ENCODE measurements at regions not wholly inside any gene's neighbourhood (a gene's known extent, or its start where the extent isn't known, plus 50 kb on each side); places are given as distances from the start of the nearest gene placed in this dataset.

- H3K27ac ChIP-seq: no peak overlapping the region
- peaks cover 12 to 77% (median 53%) of the 10 kb centered on the region in 4 donors for H3K9me3 ChIP-seq
Measured at GRCh38 chr14:101207041-101207440, 303.5 kb upstream of the RTL1 start.

GRCh38 chr14:101207897-101208296 lies 304.4 kb upstream of the RTL1 start:
- no peak for TF ChIP-seq POLR2A (IDR thresholded peaks at IDR 0.05)
- TF ChIP-seq POLR2AphosphoS5 (IDR thresholded peaks at IDR 0.05): no peak
- TF ChIP-seq CTCF (IDR thresholded peaks at IDR 0.05): no peak
- no peak for TF ChIP-seq EP300 (IDR thresholded peaks at IDR 0.05)
- intact Hi-C loops (cut with DNase I; ENCODE audit: low total_unique reads): no loop called here
- H3K4me1 ChIP-seq: no peaks in the 10 kb centered on the region
- DNase-seq: no peak
- peaks cover 12 to 82% (median 52%) of the 10 kb centered on the region in 4 donors for H3K9me3 ChIP-seq
- H3K36me3 ChIP-seq: no peaks in the 10 kb centered on the region
- H3K27me3 ChIP-seq: no peaks in the 10 kb centered on the region
- H3K4me3 ChIP-seq: no peak overlapping the region
- 33 to 57% (median 38%) methylated on average over 1 of the region's 1 CpG for WGBS, 5 donors
- H3K27ac ChIP-seq: no peak overlapping the region

More at GRCh38 chr14:101207041-101207440, 303.5 kb upstream of the RTL1 start:
- no peaks in the 10 kb centered on the region for H3K36me3 ChIP-seq
- H3K4me1 ChIP-seq: no peaks in the 10 kb centered on the region
- TF ChIP-seq CTCF (IDR thresholded peaks at IDR 0.05) (no peak), POLR2AphosphoS5 (IDR thresholded peaks at IDR 0.05) (no peak), POLR2A (IDR thresholded peaks at IDR 0.05) (no peak), EP300 (IDR thresholded peaks at IDR 0.05) (no peak)
- DNase-seq: no peak
- H3K27me3 ChIP-seq: no peaks in the 10 kb centered on the region
- intact Hi-C loops (cut with DNase I; ENCODE audit: low total_unique reads): no loop called here
- no peak overlapping the region for H3K4me3 ChIP-seq
- 76 to 96% (median 94%) methylated on average over 2 of the region's 2 CpGs for WGBS, 5 donors

GRCh38 chr14:101209594-101209993 lies 306.1 kb upstream of the RTL1 start:
- DNase-seq: no peak
- TF ChIP-seq POLR2AphosphoS5 (IDR thresholded peaks at IDR 0.05): no peak
- no peak for TF ChIP-seq POLR2A (IDR thresholded peaks at IDR 0.05)
- no peak for TF ChIP-seq EP300 (IDR thresholded peaks at IDR 0.05)
- Histone ChIP-seq H3K27ac (no peak overlapping the region), H3K4me1 (no peaks in the 10 kb centered on the region), H3K27me3 (no peaks in the 10 kb centered on the region), H3K9me3 (peaks cover 12 to 82% (median 51%) of the 10 kb centered on the region in 4 donors), H3K36me3 (no peaks in the 10 kb centered on the region), H3K4me3 (no peak overlapping the region)
- WGBS, 5 donors: 75 to 89% (median 82%) methylated on average over 2 of the region's 2 CpGs
- intact Hi-C loops (cut with DNase I; ENCODE audit: low total_unique reads): no loop called here

GRCh38 chr14:101215266-101215665 lies 311.7 kb upstream of the RTL1 start:
- H3K27me3 ChIP-seq: peaks cover 0 to 4% (median 0%) of the 10 kb centered on the region in 3 donors
- H3K36me3 ChIP-seq: no peaks in the 10 kb centered on the region
- H3K4me3 ChIP-seq: no peak overlapping the region
- no peak for DNase-seq
- TF ChIP-seq POLR2AphosphoS5 (IDR thresholded peaks at IDR 0.05): no peak
- TF ChIP-seq EP300 (IDR thresholded peaks at IDR 0.05): no peak
- TF ChIP-seq POLR2A (IDR thresholded peaks at IDR 0.05): no peak
- TF ChIP-seq CTCF (IDR thresholded peaks at IDR 0.05): no peak
- peaks cover 0 to 35% (median 18%) of the 10 kb centered on the region in 4 donors for H3K9me3 ChIP-seq
- no peak overlapping the region for H3K27ac ChIP-seq
- no peaks in the 10 kb centered on the region for H3K4me1 ChIP-seq
- 82 to 89% (median 87%) methylated on average over 5 of the region's 5 CpGs for WGBS, 5 donors
- intact Hi-C loops (cut with DNase I; ENCODE audit: low total_unique reads): no loop called here

- Histone ChIP-seq H3K36me3 (no peaks in the 10 kb centered on the region), H3K27me3 (peaks cover 0 to 6% (median 0%) of the 10 kb centered on the region in 3 donors), H3K27ac (no peak overlapping the region), H3K9me3 (peaks cover 0 to 30% (median 14%) of the 10 kb centered on the region in 4 donors), H3K4me1 (no peaks in the 10 kb centered on the region), H3K4me3 (no peak overlapping the region)
- peak in 1 of 2 donors; percentile 22 for DNase-seq
- no peak for TF ChIP-seq CTCF (IDR thresholded peaks at IDR 0.05)
- no peak for TF ChIP-seq POLR2A (IDR thresholded peaks at IDR 0.05)
- no peak for TF ChIP-seq EP300 (IDR thresholded peaks at IDR 0.05)
- 76 to 81% (median 79%) methylated on average over 12 of the region's 12 CpGs for WGBS, 5 donors
- intact Hi-C loops (cut with DNase I; ENCODE audit: low total_unique reads): no loop called here
Measured at GRCh38 chr14:101215927-101216326, 312.4 kb upstream of the RTL1 start.
